ENCODE measurements at regions not wholly inside any gene's neighbourhood (a gene's known extent, or its start where the extent isn't known, plus 50 kb on each side); places are given as distances from the start of the nearest gene placed in this dataset.

GRCh38 chr20:53794529-53795115, 201.0 kb upstream of the ZNF217 start:
- H2BK5ac ChIP-seq (ENCODE audit: low read depth, low read length, poor library complexity, severe bottlenecking): peak overlapping the region; percentile 92
- intact Hi-C loops (cut with micrococcal nuclease): no loop called here
- peak overlapping the region; percentile 97; the same call in 2 of the 3 replicates for H2BK15ac ChIP-seq (ENCODE audit: low read depth, low read length)
- H3K9me1 ChIP-seq (ENCODE audit: insufficient read depth, low read length): peaks cover 12% of the 10 kb centered on the region
- H4K20me1 ChIP-seq (ENCODE audit: insufficient read depth, low read length): no peaks in the 10 kb centered on the region
- CTCF ChIA-PET: no interaction called here
- POLR2A ChIA-PET (ENCODE audit: unreplicated experiment): no interaction called here
- 100% methylated on average over 2 of the region's 9 CpGs; no CpG with 5 or more reads in 1 of the 2 experiments for WGBS, 2 experiments (ENCODE audit: extremely low coverage in 2 of 2, insufficient read length in 1 of 2)
- ATAC-seq (ENCODE audit: low read depth): no peak; the same call in 1 of the 2 replicates
- H3K27me3 ChIP-seq (ENCODE audit: control insufficient read depth, insufficient read depth, low read length): no peaks in the 10 kb centered on the region
- peaks cover 0 to 3% of the 10 kb centered on the region in 2 experiments; a peak in 1 of 4 replicates for H3K79me1 ChIP-seq (ENCODE audit: low read depth in 1 of 2, low read length in 2 of 2)
- H2BK20ac ChIP-seq (ENCODE audit: low read depth, low read length): peak overlapping the region; percentile 92; the same call in 1 of the 2 replicates
- H2BK120ac ChIP-seq (ENCODE audit: low read depth, low read length): peak overlapping the region; percentile 92
- in situ Hi-C loops (cut with MboI; ENCODE audit: low sequenced_read_pairs): no loop called here
- 0 out of 2 replicates have a peak overlapping the region, but pooled peaks have one; percentile 5 for H3K27ac ChIP-seq (ENCODE audit: insufficient read depth, low read length)
- no peak overlapping the region for H3K56ac ChIP-seq (ENCODE audit: extremely low read depth, insufficient read depth, low read length)
- H3K9ac ChIP-seq (ENCODE audit: low read depth, low read length): no peak overlapping the region
- H2AK9ac ChIP-seq (replicated peaks; ENCODE audit: low read depth, low read length, poor library complexity): peak overlapping the region; percentile 85
- H4K5ac ChIP-seq (ENCODE audit: low read depth, low read length): peak overlapping the region; percentile 8
- peak overlapping the region; percentile 92 for H2AK5ac ChIP-seq (ENCODE audit: low read depth, low read length)
- dilution Hi-C loops (cut with HindIII; ENCODE audit: low sequenced_read_pairs, unreplicated experiment): no loop called here
- no peaks in the 10 kb centered on the region for H3K9me3 ChIP-seq (ENCODE audit: control insufficient read depth, insufficient read depth, low read length)
- no peak for TF ChIP-seq NFE2L2 (IDR thresholded peaks at IDR 0.05; ENCODE audit: low read depth, low read length)
- no peak for TF ChIP-seq CHD1 (IDR thresholded peaks at IDR 0.05; ENCODE audit: low read depth, low read length)
- no peak for TF ChIP-seq SMC3 (IDR thresholded peaks at IDR 0.05; ENCODE audit: low read depth, low read length)
- TF ChIP-seq POLR2A (IDR thresholded peaks at IDR 0.05; ENCODE audit: low read depth, low read length): no peak
- TF ChIP-seq CEBPB (IDR thresholded peaks at IDR 0.05; ENCODE audit: low read depth, low read length): no peak
- TF ChIP-seq RCOR1 (IDR thresholded peaks at IDR 0.05; ENCODE audit: insufficient replicate concordance, low read length): no peak
- no peak for TF ChIP-seq CTCF (conservative IDR thresholded peaks at IDR 0.05; ENCODE audit: low read depth, low read length)
- TF ChIP-seq USF2 (IDR thresholded peaks at IDR 0.05; ENCODE audit: low read depth, low read length): no peak
- no peak for TF ChIP-seq RAD21 (IDR thresholded peaks at IDR 0.05; ENCODE audit: low read length)
- peak overlapping the region; percentile 84 for H4K91ac ChIP-seq (ENCODE audit: insufficient read depth, low read depth, low read length)
- H3K14ac ChIP-seq (replicated peaks; ENCODE audit: low read depth, low read length): peak overlapping the region; percentile 94
- H2AFZ ChIP-seq (replicated peaks; ENCODE audit: low read length, poor library complexity): peak overlapping the region; percentile 77
- peaks cover 7% of the 10 kb centered on the region for H3K4me1 ChIP-seq (ENCODE audit: control insufficient read depth, insufficient read depth, low read length)
- H3K4me3 ChIP-seq (ENCODE audit: insufficient read depth, low read depth, low read length): no peak overlapping the region
- peak overlapping the region; percentile 80; the same call in 1 of the 2 replicates for H3K23ac ChIP-seq (ENCODE audit: low read depth, low read length)
- H3K36me3 ChIP-seq (ENCODE audit: control insufficient read depth, insufficient read depth, low read length): no peaks in the 10 kb centered on the region
- H3K4me2 ChIP-seq (ENCODE audit: low read depth, low read length): no peak overlapping the region; the same call in 1 of the 2 replicates
- DNase-seq: peak; percentile 47
- H4K8ac ChIP-seq (ENCODE audit: low read depth in 2 of 2, low read length in 2 of 2): peak overlapping the region in 1 of 2 experiments; percentile 88; a peak in 2 of 4 replicates
- H3K4ac ChIP-seq (ENCODE audit: low read depth, low read length): peak overlapping the region; percentile 61
- H3K18ac ChIP-seq (ENCODE audit: low read depth, low read length): peak overlapping the region; percentile 83; the same call in 1 of the 2 replicates
- BruUV-seq (replicated peaks): no TSS peak

Measured in IMR-90 (cell line).